HG03060 (cell line): ENCODE measurements at regions not wholly inside any gene's neighbourhood (a gene's known extent, or its start where the extent isn't known, plus 50 kb on each side); places are given as distances from the start of the nearest gene placed in this dataset.
"Not testable (repeated sequence)": the region's sequence is repeated elsewhere in the genome, so short reads cannot be mapped to it uniquely, and the experiment has no call there.

Experiments
- ATAC-seq: cut with Tn5 transposase; IDR thresholded peaks from one replicate; pipeline ENCODE4 v1.9.1; 2021; ENCODE audit warnings: low read depth, moderate number of reproducible peaks; ENCODE audit not compliant: unreplicated experiment

DNA sequence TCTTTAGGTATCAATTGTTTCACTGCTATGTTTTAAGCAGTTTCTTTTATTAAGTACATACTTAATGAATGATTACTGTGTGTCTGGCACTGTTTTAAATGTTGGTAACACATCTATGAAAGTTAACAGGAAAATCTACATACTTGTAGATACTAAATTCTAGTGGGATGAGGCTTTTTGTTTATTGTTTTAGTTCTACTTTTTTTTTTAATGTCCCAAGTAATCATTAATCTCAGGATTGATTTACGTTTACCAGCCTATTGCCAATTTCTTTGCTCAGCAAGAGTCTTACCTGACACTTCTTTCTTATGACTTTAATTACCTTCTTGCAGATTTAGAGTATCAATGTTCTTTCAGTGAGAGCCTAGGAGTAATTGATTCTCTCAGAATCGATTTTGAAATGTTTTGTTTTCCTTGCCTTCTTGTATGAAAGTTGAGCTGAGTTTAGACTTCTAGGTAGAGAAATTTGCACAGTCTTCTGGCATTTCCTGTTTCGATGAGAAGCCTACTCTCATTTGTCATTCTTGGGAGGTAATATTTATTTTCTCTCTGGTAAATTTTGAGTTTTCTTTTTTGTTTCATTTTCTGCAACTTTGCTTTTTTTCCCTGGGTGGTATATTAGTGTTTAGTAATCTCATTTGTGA lies 235.2 kb upstream of the ANKRD50 start:
- no peak for ATAC-seq

GRCh38 chr4:124946696-124947095 lies 234.2 kb upstream of the ANKRD50 start:
- ATAC-seq = no peak

DNA sequence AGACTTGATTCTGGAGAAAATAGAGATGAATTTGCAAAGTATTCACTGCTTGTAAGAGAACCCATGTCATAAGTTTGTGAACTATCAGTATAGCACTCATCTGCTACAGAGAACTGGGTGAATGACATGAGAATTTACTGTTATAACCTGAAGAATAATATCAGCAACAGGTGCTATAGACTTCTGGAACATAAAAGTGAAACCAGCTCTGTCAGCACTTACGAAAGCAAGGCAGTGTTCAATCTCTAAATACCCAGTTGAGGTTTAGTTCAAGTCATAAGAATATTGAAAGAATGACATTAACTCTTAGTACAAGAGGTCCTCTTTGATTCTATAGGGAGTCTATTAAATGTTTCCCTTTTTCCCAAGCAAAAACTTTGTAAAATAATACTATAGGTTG lies 232.9 kb upstream of the ANKRD50 start:
- no peak for ATAC-seq

GRCh38 chr4:124943938-124944337 lies 231.4 kb upstream of the ANKRD50 start:
- ATAC-seq = no peak

GRCh38 chr4:124943145-124943889 lies 230.8 kb upstream of the ANKRD50 start:
- ATAC-seq = no peak

- ATAC-seq = no peak
Measured at GRCh38 chr4:124941267-124941666, 228.7 kb upstream of the ANKRD50 start.

- ATAC-seq = no peak
Measured at GRCh38 chr4:124940387-124940786, 227.9 kb upstream of the ANKRD50 start.

- ATAC-seq = no peak
Measured at GRCh38 chr4:124939908-124940307, 227.4 kb upstream of the ANKRD50 start.

- ATAC-seq = no peak
Measured at GRCh38 chr4:124938836-124939235, 226.3 kb upstream of the ANKRD50 start.

- no peak for ATAC-seq
Measured at GRCh38 chr4:124937993-124938392, 225.5 kb upstream of the ANKRD50 start.

DNA sequence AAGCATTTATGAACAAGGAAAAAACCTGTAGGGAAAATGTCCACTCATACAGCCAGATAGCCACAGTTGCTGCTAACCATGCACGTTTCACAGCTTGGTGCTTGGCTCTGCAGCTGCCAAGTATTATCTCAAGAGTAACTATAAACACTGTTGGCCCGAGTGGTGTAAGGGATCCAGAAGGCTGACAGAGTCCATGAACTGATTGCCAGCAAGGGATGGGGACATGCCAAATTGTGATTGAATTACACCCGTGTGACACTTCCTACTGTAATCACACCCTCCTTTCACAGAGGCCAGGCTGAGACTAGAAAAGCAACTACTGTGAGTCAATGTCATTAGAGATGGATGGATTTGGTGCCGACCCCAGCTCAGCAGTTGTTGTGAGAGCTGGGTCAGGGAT lies 223.9 kb upstream of the ANKRD50 start:
- ATAC-seq = no peak

DNA sequence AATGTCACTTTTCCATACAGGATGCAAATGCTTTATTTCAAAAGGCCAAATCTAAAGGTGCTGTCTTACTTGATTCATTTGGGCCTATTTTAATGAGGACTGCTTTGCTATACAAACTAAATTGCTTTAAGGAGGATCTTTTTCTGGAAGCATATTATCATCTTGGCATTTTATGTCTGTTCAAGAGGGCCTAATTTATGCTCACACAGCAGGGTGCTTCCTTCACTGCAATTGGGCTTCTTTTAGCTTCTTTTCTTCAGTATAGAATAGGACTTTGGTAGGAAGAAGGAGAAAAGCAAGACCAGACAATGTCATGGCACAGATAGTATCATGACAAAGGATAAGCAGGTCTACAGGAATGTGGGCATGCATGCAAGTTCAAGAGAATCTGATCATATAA lies 222.4 kb upstream of the ANKRD50 start:
- no peak for ATAC-seq

DNA sequence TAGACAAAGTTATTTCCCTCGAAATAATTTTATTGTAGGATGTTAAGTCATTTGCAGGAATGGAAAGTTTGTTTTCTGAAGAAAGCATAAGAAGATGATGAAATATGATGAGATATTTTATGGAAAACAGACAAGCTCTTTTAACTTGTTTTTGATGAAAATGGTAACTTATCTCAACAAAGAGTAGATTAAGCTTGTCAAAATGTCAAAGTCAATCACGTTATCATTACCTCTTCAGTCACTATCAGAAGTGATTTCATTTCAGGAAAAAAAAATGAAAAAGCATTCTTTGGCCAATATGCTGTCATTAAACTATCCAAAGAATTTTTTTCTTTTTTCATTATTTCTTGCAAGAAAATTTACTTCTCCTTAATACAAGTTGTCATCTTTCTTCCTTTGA lies 221.0 kb upstream of the ANKRD50 start:
- ATAC-seq = no peak

DNA sequence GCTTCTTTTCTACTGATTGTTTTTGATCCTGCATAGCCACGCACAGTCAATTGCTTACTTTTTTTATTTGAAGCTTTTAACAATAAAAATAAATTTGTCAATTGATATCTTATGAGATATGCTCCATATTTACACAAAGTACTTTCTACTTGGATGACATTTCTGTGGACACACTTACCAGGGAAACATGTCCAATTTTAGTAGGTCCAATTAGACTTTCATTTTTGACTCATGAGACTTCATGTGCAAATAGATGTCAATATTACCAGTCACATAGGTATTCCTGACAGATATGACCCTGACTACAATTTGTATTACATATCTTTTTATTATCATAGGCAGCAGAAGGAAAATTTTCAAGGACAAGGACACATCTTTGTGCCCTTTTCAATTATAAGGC lies 219.9 kb upstream of the ANKRD50 start:
- no peak for ATAC-seq

DNA sequence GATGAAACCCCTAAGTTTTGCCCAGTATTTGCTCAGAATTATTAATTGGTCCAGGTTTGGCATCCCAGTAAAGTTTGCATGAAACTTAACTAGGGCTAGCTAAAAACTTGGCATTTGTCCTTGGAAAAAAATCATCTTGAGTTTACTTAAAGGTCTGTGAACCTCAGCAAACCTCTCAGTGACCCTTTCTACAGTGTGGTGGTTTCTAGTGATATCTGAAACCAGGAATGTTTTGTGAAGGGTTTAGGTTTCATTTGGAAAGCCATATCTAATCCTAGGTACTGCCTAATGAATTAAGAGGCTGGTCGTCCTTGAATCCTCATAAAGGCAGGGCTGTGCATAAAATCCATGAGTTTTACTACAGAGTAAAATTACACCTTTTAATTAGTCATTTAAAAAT lies 218.5 kb upstream of the ANKRD50 start:
- no peak for ATAC-seq

- not testable (repeated sequence) for ATAC-seq
Measured at GRCh38 chr4:124922748-124923147, 210.2 kb upstream of the ANKRD50 start.

DNA sequence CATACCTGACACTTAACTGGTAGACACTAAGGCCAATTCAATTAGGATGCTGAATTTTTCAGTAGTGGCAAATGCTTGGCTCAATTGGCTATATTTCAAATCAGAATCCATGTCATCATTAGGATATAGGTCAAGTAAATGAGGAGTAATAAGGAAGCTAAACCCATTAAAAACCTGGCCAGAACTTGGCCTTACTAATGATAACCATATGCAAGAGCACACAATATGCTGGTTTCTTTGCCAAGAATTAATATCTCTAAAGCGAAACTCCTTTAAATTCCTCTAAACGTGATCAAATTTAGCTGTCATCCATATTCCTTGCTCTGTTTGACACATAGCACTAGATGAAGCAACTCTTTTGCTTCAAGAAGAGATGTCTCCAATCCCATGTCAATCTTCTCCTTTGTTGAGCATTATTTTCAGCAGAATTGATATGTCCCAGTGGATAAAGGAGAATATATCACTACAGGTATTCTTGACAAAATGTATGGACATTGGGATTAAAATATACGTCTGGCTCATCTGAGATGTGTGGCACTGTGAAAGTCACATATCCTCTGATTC lies 206.1 kb upstream of the ANKRD50 start:
- no peak for ATAC-seq

GRCh38 chr4:124915073-124915472 lies 202.5 kb upstream of the ANKRD50 start:
- no peak for ATAC-seq

- no peak for ATAC-seq
Measured at GRCh38 chr4:124913237-124913636, 200.7 kb upstream of the ANKRD50 start.

DNA sequence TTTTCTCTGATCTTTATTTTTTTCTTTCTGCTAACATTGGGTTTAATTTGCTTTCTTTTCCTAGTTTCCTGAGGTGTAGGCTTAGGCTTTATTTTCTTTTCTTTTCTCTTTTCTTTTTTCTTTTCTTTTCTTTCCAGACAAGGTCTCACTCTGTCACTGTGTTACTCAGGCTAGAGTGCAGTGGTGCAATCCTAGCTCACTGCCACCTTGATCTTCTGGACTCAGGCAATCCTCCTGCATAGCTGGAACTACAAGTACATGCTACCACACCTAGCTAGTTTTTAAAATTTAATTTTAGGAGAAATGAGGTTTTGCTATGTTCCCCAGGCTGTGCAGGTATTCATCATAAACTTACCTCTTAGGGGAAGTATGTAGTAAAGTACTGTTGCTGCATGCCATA lies 197.8 kb upstream of the ANKRD50 start:
- no peak for ATAC-seq

GRCh38 chr4:124907881-124908280 lies 195.3 kb upstream of the ANKRD50 start:
- no peak for ATAC-seq

DNA sequence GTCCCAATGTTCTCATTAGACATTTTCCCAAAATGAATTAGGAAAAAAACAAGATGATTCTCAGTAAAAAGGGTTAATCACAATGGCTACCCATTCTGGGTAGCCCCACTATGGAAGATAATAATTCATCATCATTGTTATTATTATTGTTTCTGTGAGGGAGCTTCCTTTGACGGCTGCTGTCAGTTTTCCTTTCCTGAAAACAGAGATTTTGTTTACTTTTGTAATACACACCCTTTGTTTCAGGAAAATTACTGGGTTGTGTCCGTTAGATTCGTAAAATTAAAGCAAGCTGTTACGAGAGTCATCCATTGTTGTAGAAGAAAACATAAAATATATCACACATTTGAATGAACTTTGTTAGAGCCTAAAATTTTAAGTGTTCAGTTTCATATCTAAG lies 192.9 kb upstream of the ANKRD50 start:
- no peak for ATAC-seq
